Brain pericyte (primary cell): ENCODE measurements at regions not wholly inside any gene's neighbourhood (a gene's known extent, or its start where the extent isn't known, plus 50 kb on each side); places are given as distances from the start of the nearest gene placed in this dataset.
"Not testable (repeated sequence)": the region's sequence is repeated elsewhere in the genome, so short reads cannot be mapped to it uniquely, and the experiment has no call there.

Source experiments
- DNase-seq: peaks from one replicate; pipeline ENCODE4 v3.0.0-alpha.2; 2012; ENCODE audit warnings: low read depth, low spot score

DNA sequence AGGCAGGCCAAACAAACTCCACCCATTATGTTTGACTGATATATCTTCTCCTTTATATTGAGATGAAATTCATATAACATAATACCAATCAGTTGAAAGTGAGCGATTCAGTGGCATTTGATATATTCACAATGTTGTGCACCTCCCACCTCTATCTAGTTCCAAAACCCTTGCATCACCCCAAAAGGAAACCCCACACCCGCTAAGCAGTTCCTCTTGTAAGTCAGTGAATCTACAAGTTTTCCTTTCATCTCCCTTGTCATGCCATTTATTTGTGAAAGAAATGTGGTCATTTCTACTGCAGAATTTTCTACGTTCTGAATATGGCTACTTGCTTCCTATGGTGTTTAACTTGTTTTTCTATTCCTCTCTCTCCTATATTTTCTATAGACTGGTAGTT lies 99.4 kb upstream of the PTPN3 start:
- DNase-seq: no peak

DNA sequence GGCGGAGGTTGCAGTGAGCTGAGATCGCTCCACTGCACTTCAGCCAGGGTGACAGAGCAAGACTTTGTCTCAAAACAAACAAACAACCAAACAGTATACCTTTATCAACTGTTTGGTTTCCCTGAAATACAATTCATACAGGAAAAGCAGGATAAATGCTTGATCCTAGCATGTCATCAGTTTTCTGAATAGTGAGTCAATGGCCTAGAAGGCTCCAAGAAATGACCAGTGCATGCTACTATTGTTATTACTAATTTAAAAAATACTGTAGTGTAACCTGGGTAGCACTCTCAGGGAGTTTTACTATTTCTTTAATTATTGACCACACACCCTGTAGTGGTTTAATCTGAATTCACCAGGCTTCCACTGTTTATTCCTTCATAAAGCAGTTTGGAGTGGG lies 101.0 kb upstream of the PTPN3 start:
- no peak for DNase-seq

DNA sequence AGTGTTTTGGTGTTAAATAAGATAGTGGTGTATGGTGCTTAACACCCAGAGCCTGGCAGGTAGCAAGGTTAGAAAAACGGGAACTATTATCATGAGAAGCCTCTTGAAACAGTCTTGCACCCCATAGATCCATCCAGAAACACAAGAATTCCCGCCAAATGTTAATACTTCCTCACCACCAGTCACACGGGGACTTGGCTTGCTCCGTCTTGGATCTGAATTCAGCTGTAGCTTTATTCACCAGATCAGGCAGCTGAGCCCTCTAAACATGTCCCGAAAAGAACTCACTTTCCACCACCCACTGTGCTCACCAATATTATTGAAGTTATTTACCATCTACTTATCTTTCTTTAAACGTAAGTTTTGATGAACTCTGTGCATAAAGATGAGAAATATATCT lies 101.6 kb upstream of the PTPN3 start:
- no peak for DNase-seq

DNA sequence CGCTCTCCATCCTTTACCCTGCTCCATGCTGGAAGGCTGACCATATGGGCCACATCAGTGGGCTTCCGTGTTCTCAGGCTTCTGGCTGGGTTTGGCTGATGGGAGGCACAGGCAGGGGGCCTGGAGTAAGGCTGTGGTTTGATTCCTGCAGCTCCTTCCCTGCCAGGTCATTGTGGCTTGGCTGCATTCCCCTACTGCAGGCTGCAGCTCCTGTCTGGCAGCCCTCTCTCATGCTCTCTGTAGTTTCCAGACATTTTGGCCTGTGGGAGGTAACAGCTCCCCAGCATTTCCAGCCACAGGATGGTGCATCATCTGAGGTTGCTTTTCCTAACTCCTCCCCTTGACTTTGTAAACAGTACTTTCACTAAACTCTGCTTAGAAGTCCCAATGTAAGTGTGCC lies 102.0 kb upstream of the PTPN3 start:
- DNase-seq: peak; percentile 88

DNA sequence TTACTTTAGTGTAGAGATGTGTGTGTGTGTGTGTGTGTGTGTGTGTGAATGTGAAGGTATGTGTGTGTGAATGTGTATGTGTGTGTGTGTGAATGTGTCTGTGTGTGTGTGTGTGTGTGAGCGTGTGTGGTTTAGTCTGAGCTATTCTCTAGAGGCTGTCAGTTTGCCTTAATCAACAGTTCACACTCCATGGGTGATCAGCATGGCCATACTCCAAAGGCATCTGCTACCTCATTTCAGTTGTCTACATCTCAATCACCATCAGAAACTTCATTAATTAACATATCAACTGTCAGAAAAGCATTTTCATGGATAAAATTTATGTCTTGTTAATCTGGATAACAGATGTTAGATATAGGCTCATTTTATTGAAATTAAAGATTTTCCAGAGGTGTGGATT lies 103.1 kb upstream of the PTPN3 start:
- no peak for DNase-seq

DNA sequence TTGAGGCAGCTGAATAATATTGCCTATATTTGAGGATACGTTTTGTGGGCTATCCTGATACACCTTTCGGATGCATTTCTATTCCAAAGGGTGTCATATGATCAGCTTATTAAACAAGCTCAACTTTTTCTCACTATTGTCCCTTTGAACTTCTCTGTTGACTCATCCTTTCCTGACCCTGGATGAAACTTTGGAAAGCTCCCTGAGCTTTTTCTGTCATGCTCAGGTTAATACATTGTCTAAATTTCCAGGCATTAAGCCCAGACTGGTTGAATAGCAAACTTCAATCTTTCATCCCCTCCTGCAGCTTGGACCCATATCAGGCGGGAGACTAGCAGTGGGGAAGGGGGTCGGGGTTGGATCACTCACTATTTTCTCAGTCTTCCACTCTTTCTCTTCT lies 104.9 kb upstream of the PTPN3 start:
- DNase-seq: no peak

DNA sequence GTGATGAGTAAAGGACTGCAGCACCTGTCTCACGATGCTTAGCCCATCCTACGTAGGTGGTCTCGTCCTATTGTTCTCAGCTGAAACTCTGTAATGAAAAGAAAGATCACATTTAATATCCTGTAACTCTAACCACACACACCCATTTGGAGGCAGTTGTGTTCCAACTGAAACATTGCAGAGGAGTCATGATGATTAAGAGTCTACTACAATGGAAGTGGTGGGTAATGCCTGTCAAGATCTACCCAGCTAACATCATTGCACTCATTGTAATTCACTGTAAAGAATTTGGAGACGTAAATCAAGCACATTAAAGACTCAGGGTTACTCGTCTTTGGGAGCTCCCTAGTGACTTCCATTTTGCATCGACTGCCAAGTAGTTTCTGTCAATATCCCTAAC lies 106.0 kb upstream of the PTPN3 start:
- DNase-seq: no peak

DNA sequence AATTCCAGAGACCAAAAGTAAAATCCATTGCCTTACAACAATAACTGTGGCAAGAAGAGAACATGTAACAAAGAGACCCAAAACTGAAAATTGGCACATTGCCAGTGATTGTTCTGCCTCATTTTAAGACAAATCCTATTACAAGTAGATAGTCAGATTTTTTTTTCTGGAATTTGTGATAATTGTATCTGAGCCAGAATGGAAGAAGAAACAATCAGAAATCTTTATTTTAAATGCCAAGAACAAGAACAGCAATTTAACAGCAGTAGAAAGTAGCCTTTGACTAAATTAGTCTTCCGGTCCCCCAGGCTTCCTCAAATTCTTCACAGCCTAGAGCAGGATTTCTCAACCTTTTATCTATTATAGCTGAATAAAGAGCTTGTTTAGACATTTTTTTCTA lies 106.7 kb upstream of the PTPN3 start:
- no peak for DNase-seq

DNA sequence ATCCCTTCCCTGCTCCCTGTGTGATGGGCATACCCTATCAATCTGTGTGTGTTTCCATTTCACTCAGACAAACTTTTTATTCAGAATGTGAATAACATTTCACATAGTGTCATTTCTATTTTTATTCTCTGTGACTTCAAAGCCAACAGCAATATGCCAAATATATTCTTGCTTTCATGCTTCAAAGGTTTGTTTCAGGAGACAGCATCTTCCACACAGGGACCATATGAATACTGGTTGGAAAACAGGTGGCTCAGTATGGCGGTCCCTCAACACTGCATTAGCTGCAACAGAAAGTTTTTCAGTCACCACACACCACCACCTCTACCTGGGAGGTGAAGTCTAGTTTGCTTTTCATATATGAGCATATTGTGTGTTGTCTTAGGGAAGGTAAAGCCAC lies 111.0 kb upstream of the PTPN3 start:
- DNase-seq: no peak

DNA sequence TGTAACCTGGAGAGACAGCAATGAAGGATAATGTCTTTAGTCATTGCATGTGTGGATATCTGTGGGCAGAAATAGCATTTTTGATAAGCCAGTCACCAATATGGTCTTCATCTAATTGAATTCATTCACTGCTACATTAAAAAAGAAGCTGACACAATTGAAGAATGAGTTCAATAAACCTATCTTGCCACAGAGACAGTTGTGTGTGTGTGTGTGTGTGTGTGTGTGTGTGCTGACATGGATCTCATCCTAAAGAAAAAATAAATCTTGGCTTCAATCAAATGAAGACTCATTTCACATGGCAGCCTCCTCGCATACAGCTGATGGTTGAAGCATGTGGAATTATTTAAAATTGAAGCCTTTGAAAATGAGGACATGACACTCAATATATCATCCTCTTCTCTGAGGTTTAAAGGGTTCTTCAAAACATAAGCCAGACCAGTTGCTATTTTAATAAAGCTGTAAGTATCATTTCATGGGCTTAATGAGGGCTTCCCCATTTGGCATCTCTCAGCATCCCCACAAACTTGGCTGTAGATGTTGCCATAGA lies 118.5 kb upstream of the PTPN3 start:
- no peak for DNase-seq

DNA sequence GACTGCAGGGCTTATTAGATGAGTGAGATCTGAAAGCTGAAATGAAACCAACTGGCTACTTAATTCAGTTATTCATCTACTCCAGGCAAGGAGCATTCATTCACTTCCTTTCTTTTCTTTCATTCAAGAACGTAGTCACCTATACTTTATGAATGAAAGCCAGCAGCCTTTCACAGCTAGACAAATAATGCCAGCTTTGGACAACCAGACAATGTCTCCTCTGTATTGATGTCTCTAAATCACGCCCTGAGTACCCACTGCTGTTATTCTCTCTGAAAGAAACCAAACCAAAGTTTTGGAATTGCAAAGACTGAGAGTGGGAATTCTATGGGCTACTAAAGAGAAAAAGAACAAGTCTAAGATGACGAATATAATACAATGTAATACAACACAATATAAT lies 121.2 kb upstream of the PTPN3 start:
- no peak for DNase-seq

DNA sequence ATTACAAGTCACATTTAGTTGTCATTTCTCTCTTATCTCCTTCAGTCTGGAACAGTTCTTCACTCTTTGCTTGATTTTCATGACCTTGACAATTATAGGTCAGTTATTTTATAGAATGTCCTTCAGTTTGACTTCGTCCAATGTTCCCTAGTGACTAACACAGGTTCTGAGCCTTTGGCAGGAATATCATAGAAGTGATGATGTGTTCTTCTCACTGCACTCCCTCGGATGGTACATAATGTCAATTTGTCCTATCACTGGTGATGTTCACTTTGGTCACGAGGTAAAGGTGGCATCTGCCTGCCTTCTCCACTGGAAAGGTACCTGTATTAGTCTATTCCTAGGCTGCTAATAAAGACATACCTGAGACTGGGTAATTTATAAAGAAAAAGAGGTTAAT lies 126.0 kb upstream of the PTPN3 start:
- no peak for DNase-seq

DNA sequence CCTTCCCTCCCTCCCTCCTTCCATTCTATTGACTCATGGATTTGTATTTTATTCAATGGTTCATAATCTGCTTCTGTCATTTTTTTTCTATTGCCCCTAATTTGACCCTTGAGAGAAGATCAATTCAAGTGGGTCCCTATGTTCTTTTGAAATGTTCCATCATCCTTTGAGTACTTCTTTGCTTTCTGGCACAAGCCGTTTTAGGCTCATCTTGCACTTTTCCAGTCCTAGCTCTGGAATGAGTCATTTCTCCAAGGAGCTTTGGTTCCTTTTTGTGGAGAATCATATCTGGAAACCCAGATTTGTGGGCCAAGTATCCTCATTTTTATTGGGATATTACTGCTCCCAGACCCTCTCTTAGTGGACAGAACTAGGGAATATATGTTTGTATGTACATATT lies 126.8 kb upstream of the PTPN3 start:
- no peak for DNase-seq

DNA sequence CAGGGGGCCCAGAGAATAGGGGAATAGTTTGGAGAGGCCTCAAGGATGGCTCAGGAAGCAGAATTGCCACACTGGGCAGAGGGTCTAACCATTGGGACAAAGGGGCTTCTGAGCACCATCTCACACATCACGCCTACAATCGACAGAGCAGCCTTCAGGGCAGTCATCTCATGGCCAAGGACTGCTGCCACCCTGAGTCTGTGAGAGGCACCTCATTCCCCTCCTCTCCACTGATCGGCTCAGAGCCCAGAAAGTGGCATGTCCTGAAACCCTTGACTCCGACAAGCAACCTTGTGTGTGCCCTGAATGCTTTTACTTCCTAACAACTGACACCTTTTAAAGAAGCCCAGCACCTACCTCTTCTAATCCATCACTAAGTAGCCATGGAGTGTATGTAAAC lies 128.9 kb upstream of the PTPN3 start:
- no peak for DNase-seq

DNA sequence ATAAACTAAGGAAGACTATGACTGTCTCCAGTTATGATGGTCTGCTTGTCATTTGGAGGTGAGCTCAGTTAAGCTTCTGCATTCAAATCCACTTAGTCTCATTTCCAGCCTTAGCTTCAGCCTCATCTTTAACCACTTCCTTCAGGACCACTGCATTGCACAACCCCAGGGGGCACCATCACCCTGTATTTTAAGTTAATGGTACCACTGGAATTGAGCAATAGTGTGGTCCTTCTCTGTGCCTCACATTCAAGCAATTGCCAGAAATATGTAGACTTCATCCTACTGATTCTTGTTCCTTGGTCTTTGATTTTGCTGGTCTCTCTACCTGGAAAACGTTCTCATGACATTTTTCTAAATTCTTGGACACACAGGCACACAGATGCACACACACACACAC lies 131.5 kb upstream of the PTPN3 start:
- no peak for DNase-seq

DNA sequence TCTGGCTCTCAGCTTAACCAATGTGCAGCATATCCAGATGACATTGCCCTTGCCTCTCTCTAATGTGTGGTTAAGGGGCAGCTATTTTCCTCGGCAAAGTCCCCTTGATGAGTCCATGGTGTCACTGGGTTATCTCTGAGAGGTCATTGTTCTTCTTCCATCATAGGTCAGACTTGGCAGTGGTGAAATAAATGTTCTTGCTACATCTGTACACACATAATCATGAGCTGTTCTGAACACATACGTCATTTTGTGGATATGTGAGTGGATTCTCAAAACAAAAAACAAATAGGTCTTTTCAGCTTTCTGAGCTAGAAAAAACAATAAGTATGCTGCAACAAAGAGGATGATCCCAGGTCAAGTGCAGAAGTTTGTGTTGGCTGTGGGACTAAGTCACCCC lies 134.7 kb upstream of the PTPN3 start:
- no peak for DNase-seq

DNA sequence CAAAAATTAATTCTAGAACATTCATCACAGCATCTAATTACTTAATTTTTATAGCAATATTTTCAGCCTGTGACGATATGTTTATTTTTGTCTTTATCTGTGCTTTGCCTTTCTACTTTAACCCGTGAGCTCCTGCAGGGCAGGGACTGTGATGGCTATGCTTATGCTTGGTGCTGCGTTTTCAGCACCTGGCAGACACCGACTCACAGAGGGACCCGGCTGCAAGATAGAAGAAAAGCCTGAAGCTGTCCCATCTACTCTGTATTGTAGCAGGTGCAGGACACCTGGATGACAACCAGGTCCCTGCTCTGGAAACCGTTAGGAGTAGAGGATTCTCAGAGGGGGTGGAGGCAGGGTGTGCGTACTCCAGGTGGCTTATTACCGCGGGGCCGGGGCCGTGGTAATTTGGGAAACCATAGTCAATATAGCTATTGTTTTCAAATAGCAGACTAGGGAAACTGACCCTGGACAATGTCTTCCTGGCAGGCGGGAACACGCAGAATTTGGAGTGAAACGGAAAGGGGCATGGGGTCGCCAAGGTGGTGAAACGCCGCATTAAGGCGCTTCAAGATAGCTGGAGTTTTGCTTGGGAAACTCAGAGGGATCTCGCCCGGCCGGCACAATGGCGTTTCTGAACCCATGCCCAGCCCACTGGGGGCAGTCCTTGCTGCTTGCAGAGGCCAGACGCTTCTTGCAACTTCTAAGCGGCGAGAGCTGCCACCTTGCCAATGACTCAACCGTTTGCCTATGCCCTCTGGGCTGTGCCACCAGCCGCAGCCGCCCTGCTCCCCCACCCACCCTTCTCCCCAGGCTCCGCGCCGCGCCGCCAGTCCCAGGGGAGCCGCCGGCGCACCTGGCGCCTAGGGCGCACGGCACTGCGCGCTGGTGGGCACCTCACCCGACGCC lies 140.1 kb upstream of the PALM2AKAP2 start:
- no peak for DNase-seq

DNA sequence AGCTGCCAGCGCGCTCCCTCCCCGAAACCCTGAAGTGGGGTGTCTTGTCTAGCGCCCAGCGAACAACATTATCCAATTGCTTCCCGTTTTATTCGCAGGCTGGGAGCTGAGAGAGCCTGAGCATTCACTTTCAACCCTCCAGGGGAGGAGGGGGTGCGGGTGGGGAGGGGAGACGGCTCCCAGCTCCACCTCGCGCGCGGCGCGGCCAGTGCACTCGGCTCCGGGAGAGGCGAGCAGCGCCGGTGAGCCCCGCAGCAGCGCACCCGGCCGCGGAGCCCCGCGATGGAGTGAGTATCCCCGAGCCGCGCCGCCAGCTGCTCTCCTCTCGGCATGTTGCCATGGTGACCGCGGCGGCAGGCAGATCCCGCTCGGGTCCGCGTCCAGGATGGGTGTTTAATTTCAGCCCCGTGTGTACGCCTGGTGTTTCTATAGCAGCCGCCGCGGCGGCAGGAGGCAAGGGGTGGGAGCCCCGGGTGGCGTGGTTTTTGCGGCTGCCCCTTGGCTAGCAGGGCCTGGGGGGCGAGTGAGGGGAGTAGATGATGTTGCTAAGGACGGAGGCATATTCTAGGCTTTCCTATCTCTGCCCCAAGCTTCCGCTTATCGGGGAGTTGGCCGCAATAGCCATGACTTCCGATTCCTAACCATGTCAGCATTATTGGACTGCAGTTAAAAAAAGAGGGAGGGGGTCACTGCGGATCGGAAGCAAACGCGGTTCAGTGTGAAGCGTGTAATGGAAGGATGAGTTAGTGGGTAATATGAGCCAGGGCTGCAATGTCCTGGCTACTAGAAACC lies 139.2 kb upstream of the PALM2AKAP2 start:
- no peak for DNase-seq

DNA sequence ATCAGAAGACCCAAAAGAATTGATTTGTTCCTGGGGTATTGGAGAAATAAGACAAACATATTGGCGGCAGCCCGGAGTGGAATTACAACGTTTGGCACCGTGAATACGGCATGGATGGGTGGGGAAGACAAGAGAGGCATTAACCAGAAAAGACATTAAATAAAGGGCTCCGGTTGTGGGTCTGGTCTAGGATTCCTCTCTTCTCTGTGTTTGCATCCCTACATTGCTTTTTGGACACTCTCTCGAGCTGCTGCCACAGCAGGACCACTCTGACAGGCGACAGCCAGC lies 138.7 kb upstream of the PALM2AKAP2 start:
- no peak for DNase-seq

DNA sequence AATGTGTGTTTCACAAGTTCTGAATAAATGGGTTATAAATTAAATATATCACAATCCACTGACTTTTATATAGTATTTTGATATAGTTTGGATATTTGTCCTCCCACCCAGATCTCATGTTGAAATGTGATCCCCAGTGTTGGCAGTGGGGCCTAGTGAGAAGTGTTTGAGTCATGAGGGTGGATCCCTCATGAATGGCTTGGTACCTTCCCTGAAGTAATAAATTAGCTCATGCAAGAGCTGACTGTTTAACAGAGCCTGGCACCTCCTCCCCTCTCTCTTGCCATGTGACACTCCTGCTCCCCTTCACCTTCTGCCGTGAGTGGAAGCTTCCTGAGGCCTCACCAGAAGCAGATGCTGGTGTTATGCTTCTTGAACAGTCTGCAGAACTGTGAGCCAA lies 127.9 kb upstream of the PALM2AKAP2 start:
- DNase-seq: no peak

DNA sequence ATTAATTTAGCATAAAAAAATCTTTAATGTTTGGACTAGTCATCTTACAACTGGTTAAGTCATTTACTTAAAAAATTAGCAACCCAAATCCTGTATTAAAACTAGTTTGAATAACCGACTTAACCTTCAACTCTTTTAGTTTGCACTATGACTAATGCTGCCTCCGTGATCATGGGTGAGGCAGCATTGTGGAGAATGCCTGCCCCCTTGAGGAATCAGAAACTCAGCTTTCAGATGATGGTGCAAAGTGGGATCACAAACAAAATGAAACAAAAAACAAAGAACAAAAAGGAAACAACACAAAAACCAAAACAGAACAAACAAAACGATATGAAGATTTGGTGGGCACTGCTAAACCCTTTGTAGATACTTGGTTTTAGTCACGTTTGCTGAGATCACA lies 127.0 kb upstream of the PALM2AKAP2 start:
- no peak for DNase-seq

DNA sequence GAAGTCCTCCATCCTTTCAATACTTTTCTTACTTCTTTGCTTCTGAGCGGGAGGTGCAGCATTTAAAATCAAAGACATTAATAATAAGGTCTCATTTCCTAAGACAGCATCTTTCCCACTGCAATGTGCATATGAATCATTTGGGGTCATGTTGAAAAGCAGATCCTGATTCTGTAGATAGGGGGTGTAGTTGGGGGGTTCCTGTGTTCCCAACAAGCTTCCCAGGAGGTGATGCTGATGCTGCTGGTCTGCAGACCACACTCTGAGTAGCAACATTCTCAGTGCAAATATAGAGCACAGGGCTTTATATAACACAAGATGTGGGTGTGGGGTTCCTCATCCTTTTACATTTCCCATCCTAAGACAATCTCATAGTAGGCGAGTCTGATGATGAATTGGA lies 126.5 kb upstream of the PALM2AKAP2 start:
- no peak for DNase-seq

DNA sequence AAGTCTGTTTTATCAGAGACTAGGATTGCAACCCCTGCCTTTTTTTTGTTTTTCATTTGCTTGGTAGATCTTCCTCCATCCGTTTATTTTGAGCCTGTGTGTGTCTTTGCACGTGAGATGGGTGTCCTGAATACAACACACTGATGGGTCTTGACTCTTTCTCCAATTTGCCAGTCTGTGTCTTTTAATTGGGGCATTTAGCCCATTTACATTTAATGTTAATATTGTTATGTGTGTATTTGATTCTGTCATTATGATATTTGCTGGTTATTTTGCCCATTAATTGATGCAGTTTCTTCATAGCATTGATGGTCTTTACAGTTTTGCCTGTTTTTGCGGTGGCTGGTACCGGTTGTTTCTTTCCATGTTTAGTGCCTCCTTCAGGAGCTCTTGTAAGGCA lies 116.0 kb upstream of the PALM2AKAP2 start:
- DNase-seq: not testable (repeated sequence)
